Epidermal melanocyte (primary cell): ENCODE measurements at regions not wholly inside any gene's neighbourhood (a gene's known extent, or its start where the extent isn't known, plus 50 kb on each side); places are given as distances from the start of the nearest gene placed in this dataset.

ENCODE experiments used
- DNase-seq: peaks from one replicate; pipeline ENCODE4 v3.0.0; 2011; ENCODE audit warnings: low spot score; ENCODE audit not compliant: insufficient read length

- DNase-seq, result no peak
Measured at GRCh38 chr12:123078120-123078465, 72.8 kb downstream of the PITPNM2 start.

GRCh38 chr12:123077298-123078119 lies 73.4 kb downstream of the PITPNM2 start:
- DNase-seq, result no peak

- no peak for DNase-seq
Measured at GRCh38 chr12:123076604-123077297, 74.1 kb downstream of the PITPNM2 start.

- no peak for DNase-seq
Measured at GRCh38 chr12:123075646-123076171, 75.2 kb downstream of the PITPNM2 start.

GRCh38 chr12:123075087-123075645 lies 75.7 kb downstream of the PITPNM2 start:
- DNase-seq, result no peak

- no peak for DNase-seq
Measured at GRCh38 chr12:123073962-123074801, 76.7 kb downstream of the PITPNM2 start.

GRCh38 chr12:123073292-123073691 lies 77.6 kb downstream of the PITPNM2 start:
- no peak for DNase-seq

- no peak for DNase-seq
Measured at GRCh38 chr12:123071857-123072256, 79.0 kb downstream of the PITPNM2 start.

- DNase-seq, result no peak
Measured at GRCh38 chr12:123071099-123071800, 79.6 kb downstream of the PITPNM2 start.

- no peak for DNase-seq
Measured at GRCh38 chr12:123070267-123071081, 80.4 kb downstream of the PITPNM2 start.

GRCh38 chr12:123069436-123070266 lies 81.2 kb downstream of the PITPNM2 start:
- DNase-seq, result no peak

- DNase-seq, result no peak
Measured at GRCh38 chr12:123067654-123068053, 83.2 kb downstream of the PITPNM2 start.

- DNase-seq, result no peak
Measured at GRCh38 chr12:123066384-123066710, 84.5 kb downstream of the PITPNM2 start.

- DNase-seq, result no peak
Measured at GRCh38 chr12:123065676-123066383, 85.1 kb downstream of the PITPNM2 start.

- no peak for DNase-seq
Measured at GRCh38 chr12:123064885-123065619, 84.6 kb downstream of the ARL6IP4 start.

- no peak for DNase-seq
Measured at GRCh38 chr12:123064366-123064765, 83.9 kb downstream of the ARL6IP4 start.

- no peak for DNase-seq
Measured at GRCh38 chr12:123063535-123063934, 83.1 kb downstream of the ARL6IP4 start.
